ENCODE measurements at regions not wholly inside any gene's neighbourhood (a gene's known extent, or its start where the extent isn't known, plus 50 kb on each side); places are given as distances from the start of the nearest gene placed in this dataset.

- no peak for DNase-seq
Measured at GRCh38 chr15:69804786-69805185, 292.9 kb downstream of the TLE3 start.

GRCh38 chr15:69805248-69805953 is 292.3 kb downstream of the TLE3 start:
- no peak for DNase-seq

GRCh38 chr15:69806287-69806915 is 291.3 kb downstream of the TLE3 start:
- DNase-seq, result no peak

- peak; percentile 6 for DNase-seq
Measured at GRCh38 chr15:69807721-69808120, 290.0 kb downstream of the TLE3 start.

- no peak for DNase-seq
Measured at GRCh38 chr15:69808756-69809155, 289.0 kb downstream of the TLE3 start.

GRCh38 chr15:69809421-69809820 is 288.3 kb downstream of the TLE3 start:
- no peak for DNase-seq

- no peak for DNase-seq
Measured at GRCh38 chr15:69810431-69811354, 287.0 kb downstream of the TLE3 start.

- no peak for DNase-seq
Measured at GRCh38 chr15:69812861-69813261, 284.9 kb downstream of the TLE3 start.

GRCh38 chr15:69813881-69814280 is 283.8 kb downstream of the TLE3 start:
- DNase-seq, result no peak

GRCh38 chr15:69814932-69815331 is 282.8 kb downstream of the TLE3 start:
- DNase-seq, result no peak

- no peak for DNase-seq
Measured at GRCh38 chr15:69815793-69816192, 281.9 kb downstream of the TLE3 start.

GRCh38 chr15:69816522-69816921 is 281.2 kb downstream of the TLE3 start:
- no peak for DNase-seq

GRCh38 chr15:69818529-69818928 is 279.2 kb downstream of the TLE3 start:
- DNase-seq, result no peak

GRCh38 chr15:69819371-69819770 is 278.3 kb downstream of the TLE3 start:
- no peak for DNase-seq

- DNase-seq, result no peak
Measured at GRCh38 chr15:69820819-69821218, 276.9 kb downstream of the TLE3 start.

GRCh38 chr15:69823223-69823907 is 274.4 kb downstream of the TLE3 start:
- no peak for DNase-seq

GRCh38 chr15:69824075-69824876 is 273.4 kb downstream of the TLE3 start:
- DNase-seq, result no peak

- no peak for DNase-seq
Measured at GRCh38 chr15:69824877-69825406, 272.8 kb downstream of the TLE3 start.

- DNase-seq, result no peak
Measured at GRCh38 chr15:69825941-69826818, 271.5 kb downstream of the TLE3 start.

GRCh38 chr15:69826819-69827175 is 270.9 kb downstream of the TLE3 start:
- no peak for DNase-seq

GRCh38 chr15:69827751-69828150 is 270.0 kb downstream of the TLE3 start:
- DNase-seq, result no peak

Measured in NCI-H446 treated with DMSO at 0.1 percent for 48 hours (cell line).